OCI-LY3 (cell line): ENCODE measurements at regions not wholly inside any gene's neighbourhood (a gene's known extent, or its start where the extent isn't known, plus 50 kb on each side); places are given as distances from the start of the nearest gene placed in this dataset.

Experiments
- H2AFZ ChIP-seq: fragments of 200-600, 300-600 bp; shearing (Covaris generic); 2 replicates; pipeline ENCODE4 v1.6.0; 2014; ENCODE audit warnings: antibody characterized with exemption, low read depth, low read length
- H3K27ac ChIP-seq: fragments of 200-600, 300-600 bp; sonication (generic); 2 replicates; pipeline ENCODE4 v1.5.1; 2014; ENCODE audit warnings: mild to moderate bottlenecking, low read length, moderate library complexity, mixed read lengths
- H3K27me3 ChIP-seq: fragments of 200-600, 300-600 bp; sonication (generic); 2 replicates; pipeline ENCODE4 v1.6.1; 2014; ENCODE audit warnings: low read depth, low read length, mixed read lengths
- H3K36me3 ChIP-seq: fragments of 200-600, 300-600 bp; sonication (generic); replicated peaks from 2 replicates; pipeline ENCODE3; 2014; ENCODE audit warnings: low read depth, low read length, mixed read lengths
- H3K4me1 ChIP-seq: fragments of 300-600, 200-600 bp; sonication (generic); 2 replicates; pipeline ENCODE4 v1.6.1; 2014; ENCODE audit warnings: low read length, mixed read lengths
- H3K4me2 ChIP-seq: fragments of 200-600, 300-600 bp; sonication (generic); 2 replicates; pipeline ENCODE4 v1.6.1; 2014; ENCODE audit warnings: low read length, mixed read lengths
- H3K4me3 ChIP-seq: fragments of 300-600, 200-600 bp; sonication (generic); 2 replicates; pipeline ENCODE4 v1.5.1; 2014; ENCODE audit warnings: antibody characterized with exemption, mild to moderate bottlenecking, low read length, moderate library complexity
- H3K79me2 ChIP-seq: fragments of 300-600, 200-600 bp; shearing (Covaris generic); 2 replicates; pipeline ENCODE4 v1.6.1; 2014; ENCODE audit warnings: mild to moderate bottlenecking, low read length, mixed read lengths
- H3K9ac ChIP-seq: fragments of 300-600, 200-600 bp; shearing (Covaris generic); 2 replicates; pipeline ENCODE4 v1.6.0; 2014; ENCODE audit warnings: mild to moderate bottlenecking, low read length, moderate library complexity
- H3K9me3 ChIP-seq: fragments of 200-600, 300-600 bp; shearing (Covaris generic); 2 replicates; pipeline ENCODE4 v1.6.1; 2014; ENCODE audit warnings: low read length, mixed read lengths; ENCODE audit not compliant: insufficient read depth
- H4K20me1 ChIP-seq: fragments of 200-600, 300-600 bp; sonication (generic); 2 replicates; pipeline ENCODE4 v1.6.1; 2016; ENCODE audit warnings: low read length, mixed read lengths; ENCODE audit not compliant: insufficient read depth
- EZH2phosphoT487 ChIP-seq: fragments of 200-600 bp; shearing (Covaris generic); IDR thresholded peaks from 2 replicates; pipeline ENCODE4 v1.6.1; 2018; ENCODE audit warnings: antibody characterized with exemption, mixed run types, low read depth
- TF ChIP-seq, protein P1 (sequence below): fragments of 200-600, 300-600 bp; sonication (generic); IDR thresholded peaks from 2 replicates; pipeline ENCODE4 v1.5.1; 2014; ENCODE audit warnings: antibody characterized with exemption, low read length, low read depth

GRCh38 chr5:164181604-164182003, 676.2 kb downstream of the MAT2B start:
- no peaks in the 10 kb centered on the region for H4K20me1 ChIP-seq
- TF ChIP-seq, protein P1, sequence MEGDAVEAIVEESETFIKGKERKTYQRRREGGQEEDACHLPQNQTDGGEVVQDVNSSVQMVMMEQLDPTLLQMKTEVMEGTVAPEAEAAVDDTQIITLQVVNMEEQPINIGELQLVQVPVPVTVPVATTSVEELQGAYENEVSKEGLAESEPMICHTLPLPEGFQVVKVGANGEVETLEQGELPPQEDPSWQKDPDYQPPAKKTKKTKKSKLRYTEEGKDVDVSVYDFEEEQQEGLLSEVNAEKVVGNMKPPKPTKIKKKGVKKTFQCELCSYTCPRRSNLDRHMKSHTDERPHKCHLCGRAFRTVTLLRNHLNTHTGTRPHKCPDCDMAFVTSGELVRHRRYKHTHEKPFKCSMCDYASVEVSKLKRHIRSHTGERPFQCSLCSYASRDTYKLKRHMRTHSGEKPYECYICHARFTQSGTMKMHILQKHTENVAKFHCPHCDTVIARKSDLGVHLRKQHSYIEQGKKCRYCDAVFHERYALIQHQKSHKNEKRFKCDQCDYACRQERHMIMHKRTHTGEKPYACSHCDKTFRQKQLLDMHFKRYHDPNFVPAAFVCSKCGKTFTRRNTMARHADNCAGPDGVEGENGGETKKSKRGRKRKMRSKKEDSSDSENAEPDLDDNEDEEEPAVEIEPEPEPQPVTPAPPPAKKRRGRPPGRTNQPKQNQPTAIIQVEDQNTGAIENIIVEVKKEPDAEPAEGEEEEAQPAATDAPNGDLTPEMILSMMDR, result no peak
- TF ChIP-seq EZH2phosphoT487, result no peak

DNA sequence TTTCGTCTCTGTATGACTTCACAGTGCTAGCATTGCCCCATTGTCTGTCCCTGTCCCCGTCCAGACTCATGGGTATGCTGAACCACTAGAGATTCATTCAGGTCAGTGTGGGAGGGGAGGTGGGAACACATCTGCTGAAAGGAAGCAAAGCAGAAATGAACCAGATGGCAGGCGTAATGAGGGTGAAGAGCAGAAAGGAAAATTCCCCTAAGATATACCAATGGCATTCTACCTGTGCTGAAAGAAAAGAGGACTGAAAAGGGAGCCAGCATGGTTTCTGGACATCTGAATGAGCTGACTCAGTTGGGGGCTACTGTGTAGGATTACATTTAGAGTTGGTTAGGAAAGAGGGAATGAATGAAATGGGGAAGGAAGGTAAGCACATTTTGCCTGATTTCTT, 678.7 kb downstream of the MAT2B start:
- H2AFZ ChIP-seq, result no peak overlapping the region
- no peaks in the 10 kb centered on the region for H3K9me3 ChIP-seq
- no peaks in the 10 kb centered on the region for H3K4me1 ChIP-seq
- no peak overlapping the region for H3K9ac ChIP-seq
- H3K27ac ChIP-seq, result no peak overlapping the region
- no peak overlapping the region for H3K4me2 ChIP-seq
- no peaks in the 10 kb centered on the region for H3K27me3 ChIP-seq
- no peaks in the 10 kb centered on the region for H4K20me1 ChIP-seq
- no peaks in the 10 kb centered on the region for H3K79me2 ChIP-seq
- no peak for TF ChIP-seq EZH2phosphoT487
- TF ChIP-seq, protein P1, result no peak
- H3K36me3 ChIP-seq, result no peaks in the 10 kb centered on the region
- H3K4me3 ChIP-seq, result no peak overlapping the region

More at GRCh38 chr5:164181604-164182003, 676.2 kb downstream of the MAT2B start:
- no peaks in the 10 kb centered on the region for H3K79me2 ChIP-seq
- H3K4me3 ChIP-seq, result no peak overlapping the region
- H3K4me1 ChIP-seq, result no peaks in the 10 kb centered on the region
- H3K9me3 ChIP-seq, result no peaks in the 10 kb centered on the region
- H3K9ac ChIP-seq, result no peak overlapping the region
- no peaks in the 10 kb centered on the region for H3K27me3 ChIP-seq
- H3K27ac ChIP-seq, result no peak overlapping the region
- no peaks in the 10 kb centered on the region for H3K36me3 ChIP-seq
- H3K4me2 ChIP-seq, result no peak overlapping the region
- H2AFZ ChIP-seq, result no peak overlapping the region

GRCh38 chr5:164185000-164185399, 679.6 kb downstream of the MAT2B start:
- no peak overlapping the region for H3K27ac ChIP-seq
- no peaks in the 10 kb centered on the region for H3K9me3 ChIP-seq
- no peak overlapping the region for H3K9ac ChIP-seq
- H3K36me3 ChIP-seq, result no peaks in the 10 kb centered on the region
- no peak overlapping the region for H3K4me3 ChIP-seq
- no peaks in the 10 kb centered on the region for H3K27me3 ChIP-seq
- H3K4me1 ChIP-seq, result no peaks in the 10 kb centered on the region
- H4K20me1 ChIP-seq, result no peaks in the 10 kb centered on the region
- H2AFZ ChIP-seq, result no peak overlapping the region
- TF ChIP-seq, protein P1, result no peak
- no peak for TF ChIP-seq EZH2phosphoT487
- no peak overlapping the region for H3K4me2 ChIP-seq
- no peaks in the 10 kb centered on the region for H3K79me2 ChIP-seq

DNA sequence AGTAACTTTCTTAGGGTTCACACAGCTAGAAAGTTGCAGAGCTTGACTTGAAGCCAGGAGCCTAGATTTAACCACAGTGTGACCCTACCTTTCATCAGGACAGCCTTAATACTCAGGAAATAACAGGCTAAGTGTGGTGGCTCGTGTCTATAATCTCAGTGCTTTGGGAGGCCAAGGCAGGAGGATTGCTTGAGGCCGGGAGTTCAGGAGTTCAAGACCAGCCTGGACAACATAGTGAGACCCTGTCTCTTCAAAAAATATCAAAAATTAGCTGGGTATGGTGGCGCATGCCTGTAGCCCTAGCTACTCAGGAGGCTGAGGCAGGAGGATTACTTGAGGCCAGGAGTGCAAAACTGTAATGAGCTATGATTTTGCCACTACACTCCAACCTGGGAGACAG, 681.1 kb downstream of the MAT2B start:
- TF ChIP-seq, protein P1, result no peak
- no peak for TF ChIP-seq EZH2phosphoT487
- Histone ChIP-seq H2AFZ (no peak overlapping the region), H4K20me1 (no peaks in the 10 kb centered on the region)

More for the DNA sequence above, 681.1 kb downstream of the MAT2B start:
- Histone ChIP-seq H3K4me2 (no peak overlapping the region), H3K79me2 (no peaks in the 10 kb centered on the region), H3K36me3 (no peaks in the 10 kb centered on the region), H3K4me3 (no peak overlapping the region), H3K4me1 (no peaks in the 10 kb centered on the region), H3K9me3 (no peaks in the 10 kb centered on the region), H3K27ac (no peak overlapping the region), H3K27me3 (no peaks in the 10 kb centered on the region), H3K9ac (no peak overlapping the region)
